ENCODE measurements at regions not wholly inside any gene's neighbourhood (a gene's known extent, or its start where the extent isn't known, plus 50 kb on each side); places are given as distances from the start of the nearest gene placed in this dataset.

DNA sequence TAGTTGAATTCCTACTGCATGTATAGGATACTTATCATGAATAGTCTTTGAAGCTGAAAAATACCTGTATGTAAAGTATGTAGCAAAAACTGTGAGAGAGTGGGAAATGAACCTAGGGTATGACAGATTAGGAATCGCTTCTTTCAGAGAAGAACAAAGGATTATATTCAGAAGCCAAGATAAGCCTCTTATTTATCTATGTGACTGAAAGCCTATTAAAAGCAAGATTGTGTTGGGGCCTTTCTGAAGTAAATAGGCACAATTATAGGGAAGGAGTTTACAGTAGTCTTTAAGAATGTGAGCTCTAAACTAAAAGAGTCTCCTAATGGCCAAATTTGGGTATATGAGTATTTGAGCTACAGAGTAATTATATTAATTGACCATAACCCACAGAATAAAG lies 102.1 kb downstream of the MTERF1 start (continued):
- TF ChIP-seq NFYB (IDR thresholded peaks at IDR 0.05; ENCODE audit: insufficient read depth, low read depth, low read length) = no peak

DNA sequence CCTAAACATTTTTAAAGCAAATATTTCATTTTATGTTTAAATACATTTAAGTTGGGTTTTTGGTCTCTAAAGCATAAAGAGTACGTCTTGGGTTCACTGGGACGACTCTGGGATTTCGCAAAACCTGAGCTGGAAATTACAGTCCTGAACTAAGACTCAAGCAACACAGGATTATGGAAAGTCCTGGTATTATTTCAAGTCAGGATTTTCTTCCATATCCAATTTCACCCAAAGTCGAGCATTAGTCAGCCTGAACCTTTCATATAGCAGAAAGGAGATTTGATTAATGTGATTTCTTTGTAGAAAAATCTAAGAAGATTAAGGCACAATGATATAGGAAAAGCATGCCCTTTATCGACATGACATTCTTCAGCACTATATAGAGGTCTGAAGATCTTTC lies 100.0 kb downstream of the MTERF1 start:
- TF ChIP-seq, protein P1, sequence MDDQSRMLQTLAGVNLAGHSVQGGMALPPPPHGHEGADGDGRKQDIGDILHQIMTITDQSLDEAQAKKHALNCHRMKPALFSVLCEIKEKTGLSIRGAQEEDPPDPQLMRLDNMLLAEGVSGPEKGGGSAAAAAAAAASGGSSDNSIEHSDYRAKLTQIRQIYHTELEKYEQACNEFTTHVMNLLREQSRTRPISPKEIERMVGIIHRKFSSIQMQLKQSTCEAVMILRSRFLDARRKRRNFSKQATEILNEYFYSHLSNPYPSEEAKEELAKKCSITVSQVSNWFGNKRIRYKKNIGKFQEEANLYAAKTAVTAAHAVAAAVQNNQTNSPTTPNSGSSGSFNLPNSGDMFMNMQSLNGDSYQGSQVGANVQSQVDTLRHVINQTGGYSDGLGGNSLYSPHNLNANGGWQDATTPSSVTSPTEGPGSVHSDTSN (IDR thresholded peaks at IDR 0.05; ENCODE audit: insufficient replicate concordance, low read depth, low read length) = no peak
- TF ChIP-seq, protein P2, sequence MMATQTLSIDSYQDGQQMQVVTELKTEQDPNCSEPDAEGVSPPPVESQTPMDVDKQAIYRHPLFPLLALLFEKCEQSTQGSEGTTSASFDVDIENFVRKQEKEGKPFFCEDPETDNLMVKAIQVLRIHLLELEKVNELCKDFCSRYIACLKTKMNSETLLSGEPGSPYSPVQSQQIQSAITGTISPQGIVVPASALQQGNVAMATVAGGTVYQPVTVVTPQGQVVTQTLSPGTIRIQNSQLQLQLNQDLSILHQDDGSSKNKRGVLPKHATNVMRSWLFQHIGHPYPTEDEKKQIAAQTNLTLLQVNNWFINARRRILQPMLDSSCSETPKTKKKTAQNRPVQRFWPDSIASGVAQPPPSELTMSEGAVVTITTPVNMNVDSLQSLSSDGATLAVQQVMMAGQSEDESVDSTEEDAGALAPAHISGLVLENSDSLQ (IDR thresholded peaks at IDR 0.05) = no peak
- TF ChIP-seq, protein P3, sequence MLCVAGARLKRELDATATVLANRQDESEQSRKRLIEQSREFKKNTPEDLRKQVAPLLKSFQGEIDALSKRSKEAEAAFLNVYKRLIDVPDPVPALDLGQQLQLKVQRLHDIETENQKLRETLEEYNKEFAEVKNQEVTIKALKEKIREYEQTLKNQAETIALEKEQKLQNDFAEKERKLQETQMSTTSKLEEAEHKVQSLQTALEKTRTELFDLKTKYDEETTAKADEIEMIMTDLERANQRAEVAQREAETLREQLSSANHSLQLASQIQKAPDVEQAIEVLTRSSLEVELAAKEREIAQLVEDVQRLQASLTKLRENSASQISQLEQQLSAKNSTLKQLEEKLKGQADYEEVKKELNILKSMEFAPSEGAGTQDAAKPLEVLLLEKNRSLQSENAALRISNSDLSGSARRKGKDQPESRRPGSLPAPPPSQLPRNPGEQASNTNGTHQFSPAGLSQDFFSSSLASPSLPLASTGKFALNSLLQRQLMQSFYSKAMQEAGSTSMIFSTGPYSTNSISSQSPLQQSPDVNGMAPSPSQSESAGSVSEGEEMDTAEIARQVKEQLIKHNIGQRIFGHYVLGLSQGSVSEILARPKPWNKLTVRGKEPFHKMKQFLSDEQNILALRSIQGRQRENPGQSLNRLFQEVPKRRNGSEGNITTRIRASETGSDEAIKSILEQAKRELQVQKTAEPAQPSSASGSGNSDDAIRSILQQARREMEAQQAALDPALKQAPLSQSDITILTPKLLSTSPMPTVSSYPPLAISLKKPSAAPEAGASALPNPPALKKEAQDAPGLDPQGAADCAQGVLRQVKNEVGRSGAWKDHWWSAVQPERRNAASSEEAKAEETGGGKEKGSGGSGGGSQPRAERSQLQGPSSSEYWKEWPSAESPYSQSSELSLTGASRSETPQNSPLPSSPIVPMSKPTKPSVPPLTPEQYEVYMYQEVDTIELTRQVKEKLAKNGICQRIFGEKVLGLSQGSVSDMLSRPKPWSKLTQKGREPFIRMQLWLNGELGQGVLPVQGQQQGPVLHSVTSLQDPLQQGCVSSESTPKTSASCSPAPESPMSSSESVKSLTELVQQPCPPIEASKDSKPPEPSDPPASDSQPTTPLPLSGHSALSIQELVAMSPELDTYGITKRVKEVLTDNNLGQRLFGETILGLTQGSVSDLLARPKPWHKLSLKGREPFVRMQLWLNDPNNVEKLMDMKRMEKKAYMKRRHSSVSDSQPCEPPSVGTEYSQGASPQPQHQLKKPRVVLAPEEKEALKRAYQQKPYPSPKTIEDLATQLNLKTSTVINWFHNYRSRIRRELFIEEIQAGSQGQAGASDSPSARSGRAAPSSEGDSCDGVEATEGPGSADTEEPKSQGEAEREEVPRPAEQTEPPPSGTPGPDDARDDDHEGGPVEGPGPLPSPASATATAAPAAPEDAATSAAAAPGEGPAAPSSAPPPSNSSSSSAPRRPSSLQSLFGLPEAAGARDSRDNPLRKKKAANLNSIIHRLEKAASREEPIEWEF (IDR thresholded peaks at IDR 0.05; ENCODE audit: insufficient replicate concordance, low read depth, low read length) = no peak
- TF ChIP-seq TCF12 (IDR thresholded peaks at IDR 0.05; ENCODE audit: low read depth, low read length) = no peak
- no peak for TF ChIP-seq YY1 (IDR thresholded peaks at IDR 0.05; ENCODE audit: low read depth, low read length)
- TF ChIP-seq, protein P4, sequence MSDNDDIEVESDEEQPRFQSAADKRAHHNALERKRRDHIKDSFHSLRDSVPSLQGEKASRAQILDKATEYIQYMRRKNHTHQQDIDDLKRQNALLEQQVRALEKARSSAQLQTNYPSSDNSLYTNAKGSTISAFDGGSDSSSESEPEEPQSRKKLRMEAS (IDR thresholded peaks at IDR 0.05; ENCODE audit: low read depth, low read length) = no peak
- TF ChIP-seq NFIC (IDR thresholded peaks at IDR 0.05; ENCODE audit: low read depth, low read length) = no peak
- TF ChIP-seq SUZ12 (IDR thresholded peaks at IDR 0.05; ENCODE audit: unreplicated experiment) = no peak
- TF ChIP-seq MYB (IDR thresholded peaks at IDR 0.05; ENCODE audit: borderline replicate concordance, low read depth, low read length) = no peak
- TF ChIP-seq CREM (IDR thresholded peaks at IDR 0.05; ENCODE audit: low read depth) = no peak
- no peak for TF ChIP-seq GATAD2B (conservative IDR thresholded peaks at IDR 0.05; ENCODE audit: low read depth)
- TF ChIP-seq ATF7 (IDR thresholded peaks at IDR 0.05; ENCODE audit: low read depth) = no peak
- no peak for TF ChIP-seq RUNX3 (IDR thresholded peaks at IDR 0.05; ENCODE audit: low read length)
- no peak for TF ChIP-seq RFX5 (IDR thresholded peaks at IDR 0.05; ENCODE audit: low read depth, low read length)
- no peak for TF ChIP-seq SIN3A (IDR thresholded peaks at IDR 0.05; ENCODE audit: low read depth, low read length)
- no peak for TF ChIP-seq JUNB (IDR thresholded peaks at IDR 0.05)
- no peak for TF ChIP-seq ESRRA (IDR thresholded peaks at IDR 0.05; ENCODE audit: low read length)
- Histone ChIP-seq H3K36me3 (ENCODE audit: control insufficient read depth in 2 of 2, insufficient read depth in 2 of 2, low read length in 1 of 2) (no peaks in the 10 kb centered on the region), H3K27me3 (replicated peaks in 1 of 2; ENCODE audit: control insufficient read depth in 2 of 2, insufficient read depth in 2 of 2, low read length in 1 of 2) (no peaks in the 10 kb centered on the region), H3K4me1 (ENCODE audit: control insufficient read depth, insufficient read depth, low read length) (no peaks in the 10 kb centered on the region), H3K27ac (ENCODE audit: control insufficient read depth, insufficient read depth) (no peak overlapping the region), H3K4me2 (ENCODE audit: control insufficient read depth, insufficient read depth) (no peak overlapping the region), H2AFZ (ENCODE audit: control insufficient read depth, low read depth, low read length) (no peak overlapping the region), H4K20me1 (ENCODE audit: control insufficient read depth, insufficient read depth) (no peaks in the 10 kb centered on the region), H3K4me3 (no peak overlapping the region), H3K9me3 (replicated peaks; ENCODE audit: control insufficient read depth, insufficient read depth, low read length) (no peaks in the 10 kb centered on the region), H3K79me2 (ENCODE audit: control insufficient read depth, insufficient read depth, low read length) (no peaks in the 10 kb centered on the region), H3K9ac (ENCODE audit: control insufficient read depth, insufficient read depth, low read length) (no peak overlapping the region)
- no peak for ATAC-seq
- intact Hi-C loops (cut with micrococcal nuclease; ENCODE audit: unreplicated experiment) (loop anchor here (10.0 kb wide), 1 partner anchor 696 kb away; no protein-coding TSS in a partner anchor), in situ Hi-C loops (cut with MboI) (no loop called here)
- CTCF ChIA-PET = interaction anchor here (1.6 kb wide), 1 partner anchor 50 kb away, joined by 4 read pairs; no protein-coding TSS in a partner anchor
- FAIRE-seq = no peak
- 21% methylated on average over 5 of the region's 5 CpGs for WGBS (ENCODE audit: insufficient coverage, insufficient replicate concordance, low lambda C conversion rate, missing lambda C conversion rate)
- no peak for DNase-seq (ENCODE audit: low read depth, low spot score)
- SMC1A ChIA-PET (ENCODE audit: uncharacterized antibody, unreplicated experiment) = interaction anchor here (0.7 to 1.5 kb wide), 2 partner anchors 14 to 591 kb away, joined by 3 to 5 read pairs; no protein-coding TSS in a partner anchor
- BruUV-seq (replicated peaks) = no TSS peak
- RAD21 ChIA-PET (ENCODE audit: unreplicated experiment) = no interaction called here
- POLR2A ChIA-PET = no interaction called here
